ENCODE measurements at regions not wholly inside any gene's neighbourhood (a gene's known extent, or its start where the extent isn't known, plus 50 kb on each side); places are given as distances from the start of the nearest gene placed in this dataset.

DNA sequence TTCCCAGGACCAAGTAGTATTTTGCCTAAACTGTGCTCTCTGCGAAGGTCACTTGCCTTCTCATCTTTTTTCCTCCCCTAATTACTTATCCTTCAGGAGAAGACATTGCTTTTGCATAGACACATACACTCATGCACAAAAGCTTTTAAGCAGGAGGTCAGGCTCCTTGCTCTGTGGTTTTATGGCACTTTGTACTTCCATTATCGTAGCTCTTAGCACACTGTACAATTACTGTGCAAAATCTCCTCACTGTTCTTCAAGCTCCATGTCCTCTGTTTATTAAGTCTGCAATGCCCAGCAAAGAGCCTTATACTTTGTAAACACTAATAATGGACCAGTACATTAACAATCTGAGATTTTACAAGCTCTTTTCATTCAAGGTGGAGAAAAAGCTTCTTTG lies 188.4 kb upstream of the GNPDA2 start:
- TF ChIP-seq CTCF (IDR thresholded peaks at IDR 0.05) (no peak), POLR2A (IDR thresholded peaks at IDR 0.05) (no peak), POLR2AphosphoS5 (IDR thresholded peaks at IDR 0.05) (no peak), EP300 (IDR thresholded peaks at IDR 0.05; ENCODE audit: low read depth) (no peak)
